Fibroblast of pulmonary artery (primary cell): ENCODE measurements at regions not wholly inside any gene's neighbourhood (a gene's known extent, or its start where the extent isn't known, plus 50 kb on each side); places are given as distances from the start of the nearest gene placed in this dataset.

Source experiments
- DNase-seq: peaks from one replicate; pipeline ENCODE4 v3.0.0-alpha.2; 2010; ENCODE audit warnings: low read depth
- H3K4me3 ChIP-seq: replicated peaks from 2 replicates; pipeline ENCODE4 v1.5.1; 2011; ENCODE audit warnings: low read depth, mild to moderate bottlenecking, control low read depth, low read length, moderate library complexity
- TF ChIP-seq, protein P1 (sequence below): IDR thresholded peaks from 2 replicates; pipeline ENCODE4 v1.5.1; 2011; ENCODE audit warnings: mild to moderate bottlenecking, control low read depth, low read length, inconsistent platforms; ENCODE audit errors: missing control alignments

DNA sequence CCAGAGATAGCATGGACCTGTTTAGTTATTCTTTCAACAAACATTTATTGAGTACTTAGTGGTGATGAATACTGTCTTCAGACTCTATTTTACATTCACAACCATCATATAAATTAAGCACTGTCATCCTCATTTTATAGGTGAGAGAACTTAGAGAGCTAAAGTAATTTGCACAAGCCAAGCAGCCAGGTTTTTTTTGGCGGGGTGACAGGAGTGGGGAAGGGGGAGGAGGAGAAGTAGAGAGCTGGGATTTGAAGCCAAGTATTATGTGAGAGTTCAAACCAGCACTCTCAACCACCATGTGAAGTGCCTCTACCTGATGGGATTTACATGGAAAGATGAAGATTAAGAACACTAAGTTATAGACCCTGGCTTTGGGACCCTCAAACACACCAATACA lies 547.4 kb upstream of the IL12A start:
- TF ChIP-seq, protein P1, sequence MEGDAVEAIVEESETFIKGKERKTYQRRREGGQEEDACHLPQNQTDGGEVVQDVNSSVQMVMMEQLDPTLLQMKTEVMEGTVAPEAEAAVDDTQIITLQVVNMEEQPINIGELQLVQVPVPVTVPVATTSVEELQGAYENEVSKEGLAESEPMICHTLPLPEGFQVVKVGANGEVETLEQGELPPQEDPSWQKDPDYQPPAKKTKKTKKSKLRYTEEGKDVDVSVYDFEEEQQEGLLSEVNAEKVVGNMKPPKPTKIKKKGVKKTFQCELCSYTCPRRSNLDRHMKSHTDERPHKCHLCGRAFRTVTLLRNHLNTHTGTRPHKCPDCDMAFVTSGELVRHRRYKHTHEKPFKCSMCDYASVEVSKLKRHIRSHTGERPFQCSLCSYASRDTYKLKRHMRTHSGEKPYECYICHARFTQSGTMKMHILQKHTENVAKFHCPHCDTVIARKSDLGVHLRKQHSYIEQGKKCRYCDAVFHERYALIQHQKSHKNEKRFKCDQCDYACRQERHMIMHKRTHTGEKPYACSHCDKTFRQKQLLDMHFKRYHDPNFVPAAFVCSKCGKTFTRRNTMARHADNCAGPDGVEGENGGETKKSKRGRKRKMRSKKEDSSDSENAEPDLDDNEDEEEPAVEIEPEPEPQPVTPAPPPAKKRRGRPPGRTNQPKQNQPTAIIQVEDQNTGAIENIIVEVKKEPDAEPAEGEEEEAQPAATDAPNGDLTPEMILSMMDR = no peak
- no peak for DNase-seq
- no peak overlapping the region for H3K4me3 ChIP-seq

GRCh38 chr3:159443266-159443665 lies 545.4 kb upstream of the IL12A start:
- no peak overlapping the region for H3K4me3 ChIP-seq
- DNase-seq = no peak
- TF ChIP-seq, protein P1 = no peak

- DNase-seq = no peak
- TF ChIP-seq, protein P1 = no peak
- H3K4me3 ChIP-seq = no peak overlapping the region
Measured at GRCh38 chr3:159447841-159448240, 540.8 kb upstream of the IL12A start.

DNA sequence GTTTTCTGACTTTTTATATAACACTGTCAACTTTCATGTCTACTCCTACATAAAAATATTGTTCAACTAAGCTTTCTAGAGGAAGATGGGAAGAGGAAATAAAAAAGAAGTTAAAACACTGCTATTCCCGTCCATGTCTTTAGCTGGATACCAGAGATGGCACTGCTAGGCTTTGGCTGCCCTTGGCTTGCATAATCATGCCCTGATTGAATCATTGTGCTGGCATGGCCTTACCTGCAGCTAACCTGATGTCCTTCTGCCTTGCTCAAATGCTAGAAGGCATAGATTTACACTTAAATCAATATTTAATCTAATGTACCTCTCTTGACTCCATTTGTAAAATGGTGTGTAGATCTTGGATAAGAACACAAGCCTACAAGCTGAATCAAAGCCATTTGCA lies 539.7 kb upstream of the IL12A start:
- no peak overlapping the region for H3K4me3 ChIP-seq
- DNase-seq = no peak
- TF ChIP-seq, protein P1 = no peak

DNA sequence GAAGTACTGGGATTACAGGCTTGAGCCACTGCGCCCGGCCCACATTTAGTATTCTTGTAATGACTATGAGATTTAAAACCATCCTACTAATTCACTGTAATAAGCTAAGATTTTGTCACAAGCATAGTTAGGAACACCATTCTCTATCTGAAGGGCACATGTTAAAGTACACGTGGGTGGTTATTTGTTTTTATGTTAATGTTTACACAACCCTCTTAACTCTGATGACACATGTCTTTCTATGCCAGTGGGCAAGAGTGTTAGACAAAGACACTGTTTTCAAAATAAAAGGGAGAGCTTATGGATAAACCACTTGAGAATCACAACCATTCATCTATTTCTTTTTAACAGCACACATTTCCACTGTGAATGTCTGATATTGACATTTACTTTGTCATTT lies 537.6 kb upstream of the IL12A start:
- no peak overlapping the region for H3K4me3 ChIP-seq
- no peak for DNase-seq
- TF ChIP-seq, protein P1 = no peak

- no peak for DNase-seq
- TF ChIP-seq, protein P1 = no peak
- no peak overlapping the region for H3K4me3 ChIP-seq
Measured at GRCh38 chr3:159451482-159451881, 537.2 kb upstream of the IL12A start.

GRCh38 chr3:159453036-159453435 lies 535.6 kb upstream of the IL12A start:
- no peak overlapping the region for H3K4me3 ChIP-seq
- TF ChIP-seq, protein P1 = no peak
- DNase-seq = no peak
